Heart left ventricle (tissue), 16 donors: ENCODE measurements at regions not wholly inside any gene's neighbourhood (a gene's known extent, or its start where the extent isn't known, plus 50 kb on each side); places are given as distances from the start of the nearest gene placed in this dataset.

Experiments
- ATAC-seq, 4 donors: fragments of 200-7000 bp; cut with Tn5 transposase; one replicate each; pipeline ENCODE4 v1.9.1; 2020 to 2022; ENCODE audit warnings: moderate library complexity in 4 of 4, mild to moderate bottlenecking in 3 of 4, moderate number of reproducible peaks in 1 of 4
- DNase-seq, 5 donors: peaks; one replicate each; pipeline ENCODE4 v3.0.0-alpha.2; 2020
- H3K27ac ChIP-seq, 12 donors: fragments of 200-600 bp; sonication (generic) in 4 of 12; one replicate each; pipeline versions ENCODE4 v1.5.0 to v1.8.0; 2016 to 2022; ENCODE audit warnings: mild to moderate bottlenecking in 2 of 12
- H3K27me3 ChIP-seq, 9 donors: fragments of 200-600 bp; sonication (generic) in 2 of 9; one replicate each; pipeline versions ENCODE4 v1.5.1 to v1.8.0; 2016 to 2022; ENCODE audit warnings: mild to moderate bottlenecking in 3 of 9
- H3K36me3 ChIP-seq, 9 donors: fragments of 200-600 bp; sonication (generic) in 2 of 9; one replicate each; pipeline versions ENCODE4 v1.5.0 to v1.8.0; 2018 to 2022; ENCODE audit warnings: mild to moderate bottlenecking in 2 of 9
- H3K4me1 ChIP-seq, 12 donors: fragments of 200-600 bp; sonication (generic) in 4 of 12; one replicate each; pipeline versions ENCODE4 v1.5.0 to v1.8.0; 2016 to 2022; ENCODE audit warnings: mild to moderate bottlenecking in 3 of 12
- H3K4me3 ChIP-seq, 12 donors: fragments of 200-600 bp; sonication (generic) in 4 of 12; one replicate each; pipeline versions ENCODE4 v1.5.0 to v1.8.0; 2017 to 2022; ENCODE audit warnings: mild to moderate bottlenecking in 9 of 12, moderate library complexity in 4 of 12
- H3K9me3 ChIP-seq, 12 donors: fragments of 200-600 bp; sonication (generic) in 4 of 12; one replicate each; pipeline versions ENCODE4 v1.5.0 to v1.8.0; 2016 to 2022; ENCODE audit warnings: mild to moderate bottlenecking in 1 of 12
- POLR2A ChIP-seq, 2 donors: fragments of 450-650 bp; IDR thresholded peaks; one replicate each; pipeline ENCODE4 v1.6.1; 2017; ENCODE audit warnings: antibody characterized with exemption in 2 of 2, mild to moderate bottlenecking in 2 of 2, moderate library complexity in 2 of 2
- WGBS, 4 donors: extraction: QIAGEN DNeasy Blood & Tissue Kit in 2 of 4; methylation state at CpG; one replicate each; pipeline versions ENCODE4 v1.1.5 to v1.1.7; 2013 to 2018; 5-methylcytosine and 5-hydroxymethylcytosine counted together
- intact Hi-C, 10 donors: fragments of 100-400 bp; cut with DNase I; formaldehyde crosslinking; loops; one replicate each; pipeline versions ENCODE4 v1.11.1 to v1.14.2; 2022
- TF ChIP-seq, protein P1 (sequence below), 12 donors: fragments of 200-600 bp; sonication (generic) in 4 of 12; IDR thresholded peaks; one replicate each; pipeline versions ENCODE4 v1.5.0 to v1.8.0; 2018 to 2022; ENCODE audit warnings: antibody characterized with exemption in 12 of 12, mild to moderate bottlenecking in 5 of 12
- donor health status: ischemic (EF 13 %, LVEDD 7.1; RV severe dilation, severe dysfunction).
- donor health status: healthy with polysubstance abuse.
- donor health status: DM: no; HTN: yes; CAD: no.
- donor health status: DM: no; HTN: no; CAD: no.
- donor health status: ischemic (EF 25% LVEDD 6.9; RV normal size, moderate dysfunction).
- donor health status: ischemic (EF 25% LVEDD 5.7; RV mildly dilated, moderate dysfunction).
- donor health status: healthy.
- donor health status: DM: yes; HTN: yes; CAD: no.
- donor health status: ischemic (EF 35%, LVEDD 5.7; RV mildly dilated, moderate dysfunction).
- donor health status: nonischemic (EF 11% LVEDD 7.7; RV severe dilation, severe dysfunction).
- donor health status: DM: yes; HTN: yes; CAD: no.
- donor health status: PGD.
- donor health status: ischemic (EF 29% LVEDD 5.4; RV normal size, mild dysfunction).
- donor health status: nonischemic (EF 23%, LVEDD 6.1; RV moderate dilation, normal function).

DNA sequence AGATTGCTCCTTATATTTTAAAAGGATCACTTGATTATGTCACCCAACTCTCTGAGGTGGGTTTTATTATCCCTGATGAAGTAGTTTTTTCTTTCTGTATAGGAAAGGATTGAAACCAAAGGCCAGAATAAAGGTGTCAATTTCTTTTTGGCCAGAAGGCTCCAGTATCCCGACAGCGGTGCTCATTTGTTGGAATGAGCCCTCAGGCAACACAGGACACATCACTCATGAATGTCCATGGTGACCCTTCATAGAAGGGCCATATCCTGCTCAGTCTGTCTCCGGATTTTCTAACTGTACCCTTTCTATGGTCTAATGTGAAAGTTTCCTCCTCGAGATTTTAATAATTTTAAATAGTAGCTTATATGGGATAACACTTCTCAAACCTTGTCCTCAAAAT is 171.3 kb upstream of the USP24 start:
- Histone ChIP-seq H3K27ac (no peak overlapping the region), H3K36me3 (no peaks in the 10 kb centered on the region), H3K27me3 (no peaks in the 10 kb centered on the region), H3K4me1 (no peaks in the 10 kb centered on the region), H3K4me3 (no peak overlapping the region), H3K9me3 (peaks cover 0 to 18% (median 5%) of the 10 kb centered on the region in 12 donors)
- intact Hi-C loops: no loop called here
- ATAC-seq (no peak), DNase-seq (no peak)
- 89 to 92% (median 89%) methylated on average over 4 of the region's 4 CpGs for WGBS, 4 donors
- TF ChIP-seq, protein P1, sequence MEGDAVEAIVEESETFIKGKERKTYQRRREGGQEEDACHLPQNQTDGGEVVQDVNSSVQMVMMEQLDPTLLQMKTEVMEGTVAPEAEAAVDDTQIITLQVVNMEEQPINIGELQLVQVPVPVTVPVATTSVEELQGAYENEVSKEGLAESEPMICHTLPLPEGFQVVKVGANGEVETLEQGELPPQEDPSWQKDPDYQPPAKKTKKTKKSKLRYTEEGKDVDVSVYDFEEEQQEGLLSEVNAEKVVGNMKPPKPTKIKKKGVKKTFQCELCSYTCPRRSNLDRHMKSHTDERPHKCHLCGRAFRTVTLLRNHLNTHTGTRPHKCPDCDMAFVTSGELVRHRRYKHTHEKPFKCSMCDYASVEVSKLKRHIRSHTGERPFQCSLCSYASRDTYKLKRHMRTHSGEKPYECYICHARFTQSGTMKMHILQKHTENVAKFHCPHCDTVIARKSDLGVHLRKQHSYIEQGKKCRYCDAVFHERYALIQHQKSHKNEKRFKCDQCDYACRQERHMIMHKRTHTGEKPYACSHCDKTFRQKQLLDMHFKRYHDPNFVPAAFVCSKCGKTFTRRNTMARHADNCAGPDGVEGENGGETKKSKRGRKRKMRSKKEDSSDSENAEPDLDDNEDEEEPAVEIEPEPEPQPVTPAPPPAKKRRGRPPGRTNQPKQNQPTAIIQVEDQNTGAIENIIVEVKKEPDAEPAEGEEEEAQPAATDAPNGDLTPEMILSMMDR (IDR thresholded peaks at IDR 0.05): no peak

DNA sequence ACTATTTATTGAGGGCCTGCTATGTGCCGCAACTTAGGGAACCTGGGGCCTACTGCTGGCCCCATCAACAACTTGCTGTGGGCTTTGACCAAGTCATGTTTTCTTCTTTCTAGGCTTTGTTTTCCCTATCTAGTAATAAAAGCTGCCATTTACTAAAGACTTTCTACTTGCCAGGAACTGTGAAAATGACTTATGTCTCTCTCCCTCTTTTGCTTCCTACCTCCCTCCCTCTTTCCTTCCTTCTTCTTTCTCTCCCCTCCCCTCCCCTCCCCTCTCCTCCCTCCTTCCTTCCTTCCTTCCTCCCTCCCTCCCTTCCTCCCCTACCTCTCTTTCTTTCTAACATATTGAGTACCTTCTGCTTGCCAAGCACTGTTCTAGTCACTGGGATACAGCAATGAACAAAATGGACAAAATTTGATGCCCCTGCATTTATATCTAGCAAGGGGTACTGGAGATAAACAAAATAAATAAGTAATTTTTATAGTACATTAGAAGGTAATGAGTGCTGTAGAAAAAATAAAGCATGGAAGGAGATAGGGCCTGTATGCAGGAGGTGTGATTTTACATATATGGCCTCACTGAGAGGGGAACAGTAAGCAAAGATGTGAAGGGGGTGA is 170.3 kb upstream of the USP24 start:
- TF ChIP-seq, protein P1 (IDR thresholded peaks at IDR 0.05): no peak
- no peak for TF ChIP-seq POLR2A (IDR thresholded peaks at IDR 0.05)
- 95 to 100% (median 99%) methylated on average over 1 of the region's 1 CpG for WGBS, 4 donors
- Histone ChIP-seq H3K27ac (no peak overlapping the region), H3K9me3 (peaks cover 0 to 18% (median 5%) of the 10 kb centered on the region in 12 donors), H3K4me1 (no peaks in the 10 kb centered on the region), H3K36me3 (no peaks in the 10 kb centered on the region), H3K27me3 (no peaks in the 10 kb centered on the region), H3K4me3 (no peak overlapping the region)
- intact Hi-C loops: no loop called here
- ATAC-seq (no peak), DNase-seq (no peak)

DNA sequence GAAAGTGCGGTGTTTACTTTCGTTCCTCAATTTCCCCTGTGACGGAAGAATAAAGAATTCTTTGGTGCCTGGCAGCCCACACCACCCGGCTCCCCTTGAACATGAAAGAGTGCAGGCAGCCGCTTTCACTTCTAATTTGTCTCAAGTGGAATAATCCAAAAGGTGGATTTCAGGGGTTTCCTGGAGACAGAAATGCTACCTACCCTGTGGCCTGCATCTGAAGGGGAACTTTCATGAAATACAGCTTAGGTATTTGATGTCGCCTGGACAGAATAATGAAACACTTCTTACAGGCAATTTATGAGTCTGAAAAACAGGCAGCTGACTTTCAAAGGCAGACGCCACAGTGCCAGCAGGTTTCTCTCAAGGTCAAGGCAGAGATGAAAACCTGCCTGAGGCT is 169.5 kb upstream of the USP24 start:
- no peak for ATAC-seq

DNA sequence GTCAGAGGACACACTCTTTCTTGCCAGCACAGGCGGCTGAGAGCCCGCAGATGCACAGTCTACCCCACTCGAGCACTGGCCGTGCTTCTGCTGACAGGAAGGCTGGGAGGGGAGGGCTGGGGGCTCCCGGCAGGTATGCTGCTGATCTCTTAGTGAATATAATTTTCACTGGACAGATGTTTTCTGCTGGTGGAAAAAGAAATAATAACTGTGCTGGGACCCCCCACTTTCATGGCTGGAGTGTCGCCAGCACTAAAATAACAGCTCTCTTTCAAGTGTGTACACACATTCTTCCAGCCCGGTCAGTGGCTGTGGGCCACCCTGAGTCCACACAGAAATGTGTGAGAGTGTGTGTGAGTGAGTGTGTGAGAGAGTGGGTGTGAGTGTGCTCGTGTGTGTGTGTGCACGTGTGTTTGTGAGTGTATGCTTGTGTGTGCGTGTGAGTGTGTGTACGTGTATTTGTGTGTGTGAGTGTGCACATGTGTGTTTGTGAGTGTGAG is 167.7 kb upstream of the USP24 start:
- no peak overlapping the region for H3K4me3 ChIP-seq
- no peaks in the 10 kb centered on the region for H3K9me3 ChIP-seq
- ATAC-seq (peak in 2 of 4 donors; percentile 37 to 54), DNase-seq (peak in 1 of 5 donors; percentile 34)
- WGBS, 4 donors: 47 to 71% (median 58%) methylated on average over 11 of the region's 11 CpGs
- intact Hi-C loops: loop anchor here in 1 of 10 donors (5.0 kb wide), 1 partner anchor 1199 kb away; no protein-coding TSS in a partner anchor
- H3K4me1 ChIP-seq: no peaks in the 10 kb centered on the region
- no peaks in the 10 kb centered on the region for H3K36me3 ChIP-seq
- no peak for TF ChIP-seq POLR2A (IDR thresholded peaks at IDR 0.05)
- TF ChIP-seq, protein P1 (IDR thresholded peaks at IDR 0.05): no peak
- H3K27ac ChIP-seq: peak overlapping the region in 1 of 12 donors; percentile 7
- H3K27me3 ChIP-seq: no peaks in the 10 kb centered on the region

More for the DNA sequence above, 169.5 kb upstream of the USP24 start:
- 91 to 93% (median 93%) methylated on average over 7 of the region's 7 CpGs for WGBS, 4 donors
- intact Hi-C loops: loop anchor here in 1 of 10 donors (5.0 kb wide), 1 partner anchor 1198 kb away; no protein-coding TSS in a partner anchor
- Histone ChIP-seq H3K4me1 (no peaks in the 10 kb centered on the region), H3K27me3 (no peaks in the 10 kb centered on the region), H3K27ac (no peak overlapping the region), H3K36me3 (no peaks in the 10 kb centered on the region), H3K4me3 (no peak overlapping the region), H3K9me3 (peaks cover 0 to 12% (median 5%) of the 10 kb centered on the region in 12 donors)
- no peak for DNase-seq
- TF ChIP-seq, protein P1 (IDR thresholded peaks at IDR 0.05): no peak
- no peak for TF ChIP-seq POLR2A (IDR thresholded peaks at IDR 0.05)
